ENCODE measurements at regions not wholly inside any gene's neighbourhood (a gene's known extent, or its start where the extent isn't known, plus 50 kb on each side); places are given as distances from the start of the nearest gene placed in this dataset.
A peak's percentile ranks its signal among the peaks of the same experiment; 100 is the strongest.

- DNase-seq, result no peak
Observed at GRCh38 chr1:115491298-115492018, 150.3 kb upstream of the VANGL1 start.

- no peak for DNase-seq
Observed at GRCh38 chr1:115479055-115479482, 141.0 kb upstream of the NGF start.

- no peak for DNase-seq
Observed at GRCh38 chr1:115477071-115477470, 139.0 kb upstream of the NGF start.

GRCh38 chr1:115476616-115477015, 138.6 kb upstream of the NGF start:
- DNase-seq, result no peak

GRCh38 chr1:115475901-115476300, 137.9 kb upstream of the NGF start:
- no peak for DNase-seq

- DNase-seq, result no peak
Observed at GRCh38 chr1:115475252-115475651, 137.2 kb upstream of the NGF start.

GRCh38 chr1:115473986-115474565, 136.0 kb upstream of the NGF start:
- DNase-seq, result no peak

GRCh38 chr1:115469703-115470476, 131.8 kb upstream of the NGF start:
- peak; percentile 45 for DNase-seq

GRCh38 chr1:115467790-115468189, 129.7 kb upstream of the NGF start:
- no peak for DNase-seq

- no peak for DNase-seq
Observed at GRCh38 chr1:115467196-115467595, 129.1 kb upstream of the NGF start.

GRCh38 chr1:115466433-115466832, 128.4 kb upstream of the NGF start:
- no peak for DNase-seq

- no peak for DNase-seq
Observed at GRCh38 chr1:115465802-115466363, 127.8 kb upstream of the NGF start.

GRCh38 chr1:115463347-115463746, 125.3 kb upstream of the NGF start:
- peak; percentile 21 for DNase-seq

- no peak for DNase-seq
Observed at GRCh38 chr1:115462566-115463076, 124.6 kb upstream of the NGF start.

GRCh38 chr1:115461526-115461925, 123.5 kb upstream of the NGF start:
- DNase-seq, result no peak

GRCh38 chr1:115459161-115459560, 121.1 kb upstream of the NGF start:
- DNase-seq, result no peak

- no peak for DNase-seq
Observed at GRCh38 chr1:115458426-115459114, 120.5 kb upstream of the NGF start.

- DNase-seq, result peak; percentile 25
Observed at GRCh38 chr1:115457289-115457688, 119.2 kb upstream of the NGF start.

- no peak for DNase-seq
Observed at GRCh38 chr1:115456441-115456961, 118.5 kb upstream of the NGF start.

- DNase-seq, result no peak
Observed at GRCh38 chr1:115454837-115455511, 116.9 kb upstream of the NGF start.

- no peak for DNase-seq
Observed at GRCh38 chr1:115453666-115454065, 115.6 kb upstream of the NGF start.

Measured in NCI-H748 treated with DMSO at 0.1 percent for 48 hours (cell line).